EL (cell line): ENCODE measurements at regions not wholly inside any gene's neighbourhood (a gene's known extent, or its start where the extent isn't known, plus 50 kb on each side); places are given as distances from the start of the nearest gene placed in this dataset.
A peak's percentile ranks its signal among the peaks of the same experiment; 100 is the strongest.

Source experiments
- DNase-seq: peaks from one replicate; pipeline ENCODE4 v3.0.0-alpha.2; 2016

DNA sequence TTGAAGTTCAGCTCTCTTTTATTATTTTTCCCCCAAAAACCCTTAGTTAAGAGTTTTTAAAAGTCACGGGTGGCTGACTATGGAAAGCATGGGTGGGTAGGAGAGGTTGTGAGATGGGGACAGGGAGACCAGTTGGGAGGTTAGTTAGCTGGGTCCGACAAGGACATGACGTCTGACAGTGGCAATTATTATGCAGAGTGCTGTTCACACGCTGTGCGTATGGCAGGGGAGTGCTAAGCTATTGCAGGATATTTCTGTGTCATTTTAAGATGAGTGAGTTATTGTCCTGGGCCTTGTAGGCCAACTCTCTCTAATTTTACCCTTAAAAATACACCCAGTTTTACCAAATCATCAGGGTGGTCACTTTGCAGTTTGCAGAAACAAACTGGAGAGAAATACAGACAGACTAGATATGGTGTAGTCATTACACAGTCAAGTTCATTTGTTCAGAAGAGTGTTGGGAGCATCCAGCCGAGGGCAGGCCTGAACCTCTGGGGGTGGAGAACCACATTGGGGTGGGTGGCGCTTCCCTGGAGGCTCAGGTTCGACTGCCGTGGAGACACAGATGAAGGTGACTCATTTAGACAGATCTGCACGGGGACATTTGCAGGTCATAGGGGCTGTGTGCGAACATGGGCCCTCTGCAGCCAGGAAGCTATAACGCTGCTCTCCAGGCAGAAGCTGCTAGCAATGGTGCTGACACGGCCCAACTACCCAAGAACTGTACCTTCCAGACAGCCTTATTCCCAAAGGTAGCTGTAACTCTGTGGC, 307.6 kb downstream of the QKI start:
- DNase-seq, result no peak

DNA sequence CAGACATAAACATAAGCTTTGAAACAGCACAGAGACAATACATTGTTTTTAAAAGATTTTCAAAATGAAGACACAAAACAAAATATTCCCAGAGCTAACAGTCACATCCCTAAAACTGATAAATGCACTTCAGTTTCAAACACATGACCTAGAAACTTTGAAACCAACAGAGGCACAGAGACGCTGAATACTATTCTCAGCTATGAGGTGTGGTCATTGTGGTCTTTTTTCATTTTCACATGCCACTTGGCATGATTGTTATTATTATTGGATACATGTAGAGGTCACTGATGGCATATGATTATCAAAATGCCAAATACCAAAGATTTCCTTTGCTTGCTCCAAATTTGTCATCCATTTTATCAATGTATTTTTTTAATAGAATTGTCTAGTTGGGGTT, 306.9 kb downstream of the QKI start:
- no peak for DNase-seq

DNA sequence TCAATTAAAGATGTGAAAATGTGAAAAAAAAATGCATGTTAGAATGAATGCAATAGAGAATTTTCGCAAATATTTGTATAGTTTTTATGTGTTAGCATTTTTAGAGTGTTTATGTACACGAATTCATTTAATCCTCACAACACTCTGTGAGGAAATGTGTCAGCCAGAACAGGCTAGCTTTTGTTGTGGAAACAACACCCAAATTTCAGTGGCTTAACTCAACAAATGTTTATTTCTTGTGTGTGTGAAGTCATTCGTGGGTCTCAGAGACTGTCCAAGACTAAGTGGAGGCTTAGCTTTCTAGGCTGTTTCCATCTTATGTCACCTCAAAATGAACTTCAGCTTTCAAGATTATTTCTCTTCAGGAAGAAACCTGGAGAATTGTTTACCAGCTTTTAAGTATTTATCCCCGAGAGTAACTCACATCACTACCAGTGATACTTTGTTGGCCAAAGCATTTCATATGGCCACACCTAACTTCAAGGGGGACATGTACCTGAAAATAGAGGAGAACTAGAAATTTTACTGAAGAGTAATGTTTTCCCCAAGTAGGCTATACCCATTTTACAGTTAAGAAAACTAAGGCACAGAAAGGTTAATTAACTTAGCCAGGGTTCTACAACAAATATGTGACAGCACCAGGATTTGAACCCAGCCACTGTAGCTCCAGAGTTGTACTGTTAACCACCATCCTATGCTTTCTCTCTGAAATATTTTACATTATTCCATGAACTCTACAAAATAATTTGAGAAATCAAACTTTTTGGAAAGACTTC, 306.1 kb downstream of the QKI start:
- no peak for DNase-seq

DNA sequence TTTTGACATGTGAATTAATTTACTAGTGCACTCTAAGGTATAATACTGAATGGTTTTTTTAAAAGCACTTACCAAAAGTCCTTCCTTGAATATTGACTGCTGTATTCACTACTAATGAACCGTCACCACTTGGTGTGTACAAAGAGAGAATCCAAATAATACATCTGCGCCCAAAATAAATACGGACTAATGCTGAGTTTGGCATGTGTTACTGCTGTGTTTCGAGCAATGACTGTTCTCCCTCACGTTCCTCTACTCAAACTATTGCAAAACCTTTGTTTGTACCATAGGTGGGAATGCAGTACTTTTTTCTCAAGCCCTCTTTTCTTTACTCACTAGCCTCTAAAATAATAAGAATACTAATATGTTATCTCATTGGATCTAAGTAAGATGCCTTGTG, 305.5 kb downstream of the QKI start:
- DNase-seq, result no peak

DNA sequence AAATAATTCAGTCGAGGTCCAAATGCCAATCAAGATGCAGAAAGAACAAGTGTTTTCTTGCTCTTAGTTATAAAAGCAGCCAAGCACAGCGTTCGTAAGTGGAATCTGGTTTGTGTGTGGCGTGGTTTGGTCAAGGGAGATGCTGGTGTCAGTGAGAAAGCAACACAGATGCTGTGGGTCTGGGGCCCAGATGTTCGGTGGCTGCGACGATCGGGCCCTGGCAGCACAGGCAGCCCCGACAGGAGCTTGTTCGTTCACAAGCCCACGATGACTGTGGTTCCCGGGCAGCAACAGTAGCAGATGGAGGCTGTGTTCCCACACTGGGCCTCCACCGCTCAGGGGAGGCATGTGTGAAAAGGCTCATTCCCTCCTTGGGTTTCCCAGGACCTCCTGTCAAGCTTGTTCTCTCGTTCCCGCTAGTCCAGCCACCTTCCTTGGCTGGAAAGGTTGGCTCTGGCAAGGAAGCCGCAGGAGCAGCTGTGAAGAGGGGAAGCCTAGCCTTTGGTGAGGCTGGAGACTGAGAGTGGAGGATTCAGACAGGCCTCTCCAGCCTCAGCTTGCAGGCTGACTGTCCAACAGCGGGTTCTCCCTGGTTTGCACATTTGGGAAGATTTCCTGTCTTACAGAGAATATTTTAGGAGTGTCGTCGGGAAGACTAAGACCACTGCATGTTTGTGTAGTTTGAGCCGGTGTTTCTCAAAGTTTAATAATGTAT, 304.7 kb downstream of the QKI start:
- no peak for DNase-seq

DNA sequence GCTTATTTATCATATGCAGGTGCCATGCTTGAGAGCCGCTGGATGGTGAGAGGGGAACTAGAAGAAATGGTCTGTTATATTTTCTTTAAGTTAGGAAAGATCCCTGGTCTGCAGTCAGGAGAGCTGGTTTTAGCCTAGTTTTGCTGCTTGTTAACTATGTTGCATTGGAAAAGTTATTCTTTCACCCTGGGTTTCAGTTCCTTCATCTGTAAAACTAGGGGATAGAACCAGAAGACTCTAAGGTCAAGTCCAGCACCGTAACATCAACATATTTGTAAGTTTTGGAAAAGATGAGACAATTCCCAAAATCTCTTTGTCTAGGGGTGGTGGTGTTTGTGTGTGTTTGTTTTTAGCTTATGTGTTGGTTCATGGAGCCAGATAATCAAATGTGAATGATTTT, 304.0 kb downstream of the QKI start:
- DNase-seq, result no peak

DNA sequence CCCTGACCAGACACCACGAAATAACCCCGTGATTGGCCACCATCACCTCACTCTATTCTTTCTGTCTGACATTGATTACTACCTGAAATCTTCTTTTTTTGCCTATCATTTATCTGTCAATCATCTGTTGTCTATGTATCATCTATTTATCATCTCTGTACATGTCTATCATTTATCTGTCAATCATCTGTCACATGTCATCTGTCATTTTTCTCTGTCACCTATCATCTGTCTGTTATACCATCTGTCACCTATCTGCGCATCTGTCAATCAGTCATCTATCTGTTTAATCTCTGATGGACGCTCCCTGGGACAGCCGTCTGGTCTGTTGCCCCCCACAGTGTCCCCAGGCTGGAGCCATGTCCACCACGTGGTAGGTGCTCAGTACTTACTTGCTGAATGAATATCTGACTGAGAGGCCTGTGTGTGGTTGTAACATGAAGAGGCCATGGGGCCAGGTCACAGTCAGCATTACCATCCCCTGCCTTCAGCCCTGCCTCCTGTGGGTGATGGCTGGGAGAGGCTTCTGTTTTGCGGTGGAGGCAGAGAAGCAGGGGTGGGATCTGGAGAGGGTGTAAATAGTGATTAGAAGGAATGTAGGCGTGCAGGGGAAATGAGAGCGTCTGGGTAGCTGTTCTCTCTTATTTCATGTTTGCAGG, 302.7 kb downstream of the QKI start:
- DNase-seq, result no peak

DNA sequence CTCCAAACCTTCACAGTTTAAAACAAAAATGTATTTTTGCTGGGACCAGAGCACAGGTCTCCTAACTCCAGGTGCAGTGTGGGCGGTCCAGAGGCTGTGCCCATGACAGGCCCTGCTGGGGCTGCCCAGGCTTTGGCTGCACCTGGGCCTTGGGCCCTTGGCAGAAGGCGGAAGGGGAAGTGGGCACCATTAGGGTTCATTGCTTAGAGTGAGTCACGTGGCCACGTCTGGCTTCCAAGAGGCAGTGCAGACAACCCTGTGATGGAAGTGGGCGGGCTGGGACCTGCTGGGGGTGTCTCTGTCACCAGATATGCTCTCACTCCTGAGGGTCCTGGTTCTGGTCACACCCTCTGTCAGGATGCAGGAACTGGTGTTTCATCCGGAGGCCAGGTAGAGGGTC, 302.2 kb downstream of the QKI start:
- DNase-seq, result no peak

DNA sequence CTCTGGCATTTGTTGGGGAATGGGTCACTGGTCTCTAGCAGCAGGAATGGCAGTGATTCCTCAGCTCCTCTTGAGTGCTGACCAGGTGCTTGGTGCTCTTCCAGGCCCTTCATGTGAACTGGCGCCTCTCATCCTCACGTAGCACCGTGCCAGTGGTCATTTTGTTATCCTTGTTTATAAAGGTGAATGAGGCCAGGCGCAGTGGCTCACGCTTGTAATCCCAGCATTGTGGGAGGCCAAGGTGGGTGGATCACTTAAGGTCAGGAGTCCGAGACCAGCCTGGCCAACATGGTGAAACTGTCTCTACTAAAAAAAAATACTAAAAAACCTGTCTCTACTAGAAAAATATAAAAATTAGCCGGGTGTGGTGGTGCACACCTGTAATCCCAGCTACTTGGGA, 301.3 kb downstream of the QKI start:
- no peak for DNase-seq

DNA sequence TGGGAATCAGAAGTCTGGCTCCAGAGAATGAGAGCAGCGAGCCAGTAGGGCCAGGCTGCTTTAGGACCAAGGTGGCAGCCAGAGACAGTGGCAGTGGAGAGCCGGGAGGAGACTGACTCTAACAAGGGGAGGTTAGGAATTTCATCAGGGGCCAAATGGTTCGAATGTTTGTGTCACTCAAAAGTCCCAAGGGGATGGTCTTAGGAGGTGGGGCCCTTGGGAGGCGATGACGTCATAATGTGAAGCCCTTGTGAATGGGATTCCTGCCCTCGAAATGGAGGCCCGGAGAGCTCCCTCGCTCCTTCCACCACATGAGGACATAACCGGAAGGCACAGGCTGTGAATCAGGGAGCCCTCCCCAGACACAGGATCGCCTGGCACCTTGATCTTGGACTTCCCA, 299.7 kb downstream of the QKI start:
- no peak for DNase-seq

DNA sequence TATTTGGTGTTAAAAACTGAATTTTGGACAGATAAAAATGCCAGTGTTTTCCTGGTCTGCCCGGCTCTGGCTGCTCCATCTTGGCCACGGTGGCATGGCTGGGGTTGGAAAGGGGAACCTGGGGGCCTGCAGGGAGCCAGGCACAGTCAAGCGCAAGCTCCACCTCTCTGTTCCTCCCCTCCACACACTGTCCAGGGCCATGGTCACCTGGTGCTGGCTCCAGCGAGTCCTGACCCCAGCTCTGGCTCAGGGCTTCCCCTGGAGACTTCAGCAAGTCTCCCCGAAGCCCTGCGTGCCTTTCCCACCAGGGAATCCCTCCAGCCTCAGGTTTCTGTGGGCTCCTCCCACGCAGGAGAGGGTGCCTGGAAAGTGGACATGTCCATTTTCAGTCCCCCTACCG, 298.5 kb downstream of the QKI start:
- no peak for DNase-seq

DNA sequence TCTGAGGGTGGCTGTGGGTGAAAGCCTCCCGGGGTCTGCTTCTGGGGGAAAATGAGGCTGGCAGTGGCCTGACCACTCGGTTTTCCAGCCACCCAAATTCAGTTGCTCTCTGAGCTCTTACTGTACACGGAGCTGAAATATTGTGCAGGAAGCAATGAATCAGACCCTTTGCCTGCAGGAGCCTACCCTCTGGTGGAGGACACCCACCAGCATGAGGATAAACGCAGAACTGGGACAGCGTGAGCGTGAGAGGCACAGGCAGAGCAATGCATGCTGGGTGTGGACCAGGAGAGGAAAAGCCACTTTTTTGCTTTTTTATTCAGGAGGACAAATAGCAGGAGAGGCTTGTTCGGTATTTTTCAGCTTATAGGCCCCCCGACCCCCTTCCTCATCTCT, 298.0 kb downstream of the QKI start:
- DNase-seq, result no peak

DNA sequence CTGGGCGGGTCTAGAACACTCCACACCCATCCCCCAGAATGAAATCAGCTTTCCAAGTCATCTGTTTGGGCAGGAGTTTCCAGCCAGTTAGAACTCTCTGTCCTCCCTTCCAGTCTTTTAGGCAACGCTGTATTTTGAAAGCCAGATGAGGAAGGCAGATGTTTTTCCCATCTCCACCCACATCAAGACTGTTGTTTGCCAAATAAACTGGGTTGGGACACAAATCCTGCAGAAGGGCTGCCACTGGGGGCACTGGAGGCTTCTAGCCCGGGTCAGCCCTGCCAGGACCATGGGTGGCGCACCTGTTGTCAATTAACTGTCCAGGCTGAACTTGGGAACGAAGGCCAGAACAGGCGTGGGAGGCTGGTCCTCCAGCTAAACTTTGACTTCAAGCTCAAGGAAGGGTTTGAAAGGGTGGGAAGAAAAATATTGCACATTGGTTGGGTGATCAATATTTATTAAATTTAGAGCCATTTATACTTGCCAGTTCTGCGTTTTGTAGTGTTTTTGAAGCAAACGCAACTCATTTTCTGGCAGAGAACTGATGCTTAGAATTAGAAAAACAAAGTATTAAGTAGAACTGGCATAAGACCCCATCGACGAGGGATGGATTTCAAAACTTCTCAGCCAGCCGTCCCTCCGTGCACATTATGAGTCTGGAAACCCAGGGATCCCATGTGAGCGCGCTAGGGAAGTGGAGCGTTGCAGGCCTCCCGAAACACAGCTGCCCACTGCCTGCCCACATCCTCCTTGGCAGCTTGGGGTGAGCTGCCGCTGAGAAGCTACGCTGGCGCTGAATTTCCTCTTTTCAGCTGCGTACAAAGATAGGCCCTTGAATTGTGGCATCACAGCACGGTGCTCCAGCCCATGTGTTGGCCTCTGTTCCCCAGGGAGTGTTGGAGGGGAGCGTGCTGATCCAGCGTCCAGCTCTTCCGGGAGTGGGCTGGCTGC, 297.4 kb downstream of the QKI start:
- DNase-seq, result no peak

DNA sequence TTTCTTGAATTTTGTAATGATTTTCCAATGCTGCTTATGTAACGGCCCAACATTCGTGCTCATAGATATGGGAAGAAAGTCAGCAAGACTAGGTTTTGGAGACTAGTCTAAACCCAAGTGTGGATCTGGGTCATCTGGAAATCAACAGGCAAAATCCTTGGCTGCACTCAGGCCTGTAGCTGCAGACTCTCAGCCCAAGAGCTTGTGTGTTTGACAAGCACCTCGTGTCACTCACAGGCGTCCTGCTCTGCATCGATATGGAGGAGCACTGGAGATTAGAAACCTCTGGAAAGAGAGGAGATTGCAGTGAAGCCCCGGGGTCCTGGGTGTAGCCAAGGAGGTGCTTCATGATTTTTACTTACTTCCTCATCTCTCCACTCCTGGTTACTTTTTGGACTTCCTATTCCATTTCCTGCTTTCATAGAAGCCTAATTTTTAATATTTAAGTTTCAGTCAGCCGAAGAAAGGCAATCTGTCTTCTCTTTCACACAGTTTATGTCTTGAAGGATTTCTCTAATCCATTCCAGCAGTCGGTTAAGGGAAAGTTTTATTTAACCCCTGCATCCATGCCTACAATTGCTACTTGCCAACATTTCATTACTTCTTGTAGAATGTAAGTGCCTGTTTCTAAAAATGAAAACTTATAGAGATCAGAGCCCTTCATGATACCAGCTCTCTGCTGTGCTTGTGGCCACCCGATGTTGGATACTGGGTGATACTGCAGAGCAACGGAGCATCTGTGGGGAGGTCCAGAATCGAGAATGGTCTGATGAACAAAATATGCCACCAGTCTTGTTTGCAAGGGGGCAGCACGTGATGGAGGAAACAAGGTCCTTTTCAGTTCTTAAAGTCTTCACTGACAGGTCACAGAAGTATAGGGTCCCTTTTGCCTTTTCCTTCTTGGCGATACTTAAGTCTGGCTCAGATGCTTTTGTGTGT, 296.3 kb downstream of the QKI start:
- DNase-seq, result no peak

DNA sequence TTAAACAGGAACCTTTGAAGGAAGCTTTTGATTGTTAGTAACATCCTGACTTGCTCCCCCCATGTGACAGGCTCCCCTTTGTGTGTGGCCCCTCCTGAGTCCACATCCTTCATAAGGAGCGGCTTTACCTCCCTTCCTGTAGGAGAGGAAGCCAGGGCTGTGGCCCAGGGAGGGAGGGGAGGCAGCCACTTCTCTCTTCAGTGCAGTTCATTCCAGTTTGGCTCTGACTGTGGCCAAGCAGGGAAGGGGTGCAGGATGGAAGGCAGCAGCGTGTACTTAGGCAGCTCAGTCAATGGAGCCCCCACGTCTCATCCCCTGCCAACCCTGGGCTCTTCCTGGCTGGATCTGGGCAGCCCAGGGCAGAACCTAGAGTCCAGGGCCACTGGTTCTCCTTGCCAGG, 295.2 kb downstream of the QKI start:
- DNase-seq, result no peak

DNA sequence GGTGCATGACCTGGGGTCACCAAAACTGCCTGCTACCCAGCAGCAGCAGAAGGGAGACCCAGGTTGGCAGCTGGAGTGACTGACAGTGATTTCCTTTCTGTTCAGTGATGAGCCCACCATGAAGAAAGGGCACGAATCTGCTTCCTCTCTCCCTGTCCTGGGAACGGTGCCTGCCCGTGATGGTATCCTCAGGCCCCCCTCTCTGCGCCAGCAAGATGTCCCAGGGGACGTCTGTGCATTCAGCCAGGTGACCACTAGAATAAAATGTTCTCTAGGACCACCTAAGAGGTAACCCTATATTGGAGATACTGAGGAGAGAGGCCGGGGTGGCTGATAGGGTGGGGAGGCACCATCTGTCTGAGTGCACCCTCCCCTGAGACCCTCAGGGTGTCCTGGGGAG, 294.7 kb downstream of the QKI start:
- no peak for DNase-seq

DNA sequence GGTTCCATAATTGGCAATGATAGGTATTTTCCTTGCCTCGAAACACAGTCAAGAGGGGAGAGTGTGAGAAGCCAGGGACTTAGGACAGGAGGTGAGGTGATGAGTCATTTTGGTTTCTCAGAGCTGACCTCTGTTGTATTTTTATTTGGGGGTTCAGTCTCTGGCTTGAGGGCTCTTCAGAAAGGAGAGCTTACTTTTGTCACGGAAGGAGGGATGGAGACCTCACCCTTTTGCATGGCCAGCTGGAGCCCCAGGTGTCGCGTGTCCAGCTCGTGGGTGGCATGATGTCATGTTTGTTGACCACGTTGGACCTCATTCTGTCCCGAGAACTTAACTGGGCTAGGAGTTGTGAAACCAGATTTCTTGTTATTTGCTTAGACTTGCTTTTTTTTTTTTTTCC, 293.9 kb downstream of the QKI start:
- DNase-seq, result no peak

DNA sequence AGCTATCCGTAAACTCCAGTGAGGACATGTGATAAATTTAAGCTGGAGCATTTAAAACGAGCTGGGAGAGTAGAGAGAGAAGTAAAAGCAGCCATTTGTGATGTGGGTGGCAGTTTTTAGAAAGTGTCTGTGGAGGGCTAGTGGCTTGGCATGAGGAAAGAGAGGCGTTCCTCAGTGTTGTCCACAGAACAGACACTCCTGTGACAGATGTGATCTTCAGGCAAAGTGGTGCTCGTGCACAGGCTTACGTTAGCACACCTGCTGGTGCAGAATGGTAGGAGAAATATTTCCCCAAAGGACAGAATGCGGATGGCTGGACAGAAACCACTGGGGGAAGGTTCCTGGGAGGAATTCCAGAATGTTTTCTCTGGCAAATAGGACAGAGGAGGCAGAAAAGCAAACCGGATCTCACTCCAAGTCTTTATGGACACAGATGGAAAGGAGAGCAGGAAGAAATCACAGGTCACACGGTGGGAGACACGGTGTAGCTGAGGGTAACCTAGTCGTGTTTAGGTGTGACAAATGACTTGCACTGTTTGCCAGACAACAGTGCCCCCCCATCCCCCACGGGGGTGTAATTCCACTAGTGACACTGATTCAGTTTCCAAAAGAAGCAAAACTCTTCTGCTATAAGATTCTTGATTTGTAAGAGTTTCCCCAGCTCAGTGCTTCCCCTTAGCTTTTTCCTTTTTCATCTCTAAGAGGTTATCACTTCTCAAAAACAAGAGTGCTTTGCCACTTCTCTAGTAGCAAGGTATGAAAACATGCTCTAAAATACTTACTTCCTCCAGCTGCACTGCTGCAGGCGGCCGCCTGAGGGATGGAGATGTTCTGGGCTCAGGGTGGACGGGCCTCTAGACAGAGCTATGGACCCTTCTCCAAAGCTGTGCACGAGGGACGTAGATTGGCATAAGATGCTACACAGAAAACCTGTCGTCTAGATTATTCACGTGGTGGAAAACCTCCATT, 293.2 kb downstream of the QKI start:
- no peak for DNase-seq

DNA sequence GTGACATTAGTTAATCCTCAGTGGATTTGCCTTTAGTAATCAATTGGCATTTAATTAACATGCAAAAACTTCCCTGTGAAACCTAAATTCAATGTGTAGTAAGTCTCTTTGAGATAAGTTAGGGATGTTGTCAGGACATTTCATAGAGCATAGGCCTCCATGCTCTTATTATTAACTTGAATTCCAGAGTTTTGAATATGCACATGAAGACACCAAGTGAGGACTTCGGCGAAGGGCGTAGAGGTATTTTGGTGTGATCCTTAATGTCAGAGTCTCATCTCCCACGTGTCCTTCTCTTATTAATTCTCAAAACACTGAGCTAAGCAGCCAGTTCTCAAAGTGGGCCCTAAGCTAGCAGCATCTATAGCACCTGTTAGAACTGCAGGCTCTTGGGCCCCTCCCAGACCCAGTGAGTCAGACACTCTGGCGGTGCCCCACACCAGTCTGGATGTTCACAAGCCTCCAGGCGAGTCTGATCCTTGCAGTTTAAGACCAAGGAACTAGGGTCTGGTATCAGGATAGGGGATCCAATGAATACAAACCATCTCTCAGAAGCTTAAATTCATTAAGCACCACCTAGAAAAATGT, 292.1 kb downstream of the QKI start:
- DNase-seq, result peak; percentile 35
